ENCODE measurements at regions not wholly inside any gene's neighbourhood (a gene's known extent, or its start where the extent isn't known, plus 50 kb on each side); places are given as distances from the start of the nearest gene placed in this dataset.
"Not testable (repeated sequence)": the region's sequence is repeated elsewhere in the genome, so short reads cannot be mapped to it uniquely, and the experiment has no call there.

DNA sequence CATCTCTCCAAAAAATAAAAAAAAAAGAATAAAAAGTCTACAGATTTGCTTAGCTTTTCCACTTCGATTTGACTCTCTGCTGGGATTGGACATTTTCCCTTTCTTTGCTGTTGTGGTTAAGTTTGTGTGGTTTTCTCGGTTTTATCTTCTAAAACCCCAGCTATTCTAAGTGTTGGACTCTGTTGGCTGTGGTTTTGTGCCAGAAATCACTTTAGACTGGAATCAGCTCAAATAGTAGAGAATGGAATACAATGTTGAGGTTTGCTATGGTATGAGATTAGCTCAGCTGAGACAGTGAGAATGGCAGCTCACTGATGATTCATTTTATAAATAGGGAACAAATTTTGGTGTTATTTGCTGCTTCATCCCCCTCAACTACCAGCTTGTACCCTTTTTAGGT is 116.0 kb downstream of the BUB3 start:
- no peak for DNase-seq

DNA sequence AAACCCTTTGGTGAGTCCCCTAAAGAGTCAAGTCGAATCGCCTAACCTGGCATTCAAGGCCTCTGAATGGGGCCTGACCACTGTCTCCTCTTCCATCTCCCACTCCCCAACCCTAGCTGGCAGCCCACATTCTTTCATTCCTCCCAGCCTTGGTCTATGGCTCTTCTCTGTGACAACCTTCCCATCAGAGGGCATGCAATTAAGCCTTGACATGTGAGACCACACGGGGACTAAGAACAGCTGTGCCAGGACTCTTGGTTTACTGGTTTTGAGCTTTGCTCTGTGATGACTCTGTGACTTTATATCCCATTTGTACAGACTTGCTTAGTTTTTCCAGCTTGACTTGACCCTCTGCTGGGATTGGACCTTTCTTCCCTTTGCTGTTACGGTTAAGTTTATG is 116.6 kb downstream of the BUB3 start:
- DNase-seq = no peak

DNA sequence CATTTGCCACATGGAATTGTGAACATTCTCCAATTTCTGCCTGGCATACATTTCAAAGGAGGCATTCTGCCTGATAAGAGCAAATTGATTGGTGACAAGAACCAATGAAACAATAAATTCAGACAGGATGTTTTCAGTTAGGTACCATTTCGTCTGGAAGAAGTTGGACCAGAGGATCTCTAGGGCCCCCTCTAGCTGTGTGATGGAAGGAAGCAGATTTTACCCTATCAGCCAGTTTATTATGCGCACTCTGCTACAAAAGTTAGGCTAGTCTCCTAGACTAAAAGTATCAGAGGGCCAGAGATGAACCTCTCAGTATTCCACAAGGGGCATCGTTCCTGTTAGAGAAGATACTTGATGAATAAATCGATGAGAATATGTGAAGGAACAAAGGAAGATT is 118.0 kb downstream of the BUB3 start:
- DNase-seq = no peak

DNA sequence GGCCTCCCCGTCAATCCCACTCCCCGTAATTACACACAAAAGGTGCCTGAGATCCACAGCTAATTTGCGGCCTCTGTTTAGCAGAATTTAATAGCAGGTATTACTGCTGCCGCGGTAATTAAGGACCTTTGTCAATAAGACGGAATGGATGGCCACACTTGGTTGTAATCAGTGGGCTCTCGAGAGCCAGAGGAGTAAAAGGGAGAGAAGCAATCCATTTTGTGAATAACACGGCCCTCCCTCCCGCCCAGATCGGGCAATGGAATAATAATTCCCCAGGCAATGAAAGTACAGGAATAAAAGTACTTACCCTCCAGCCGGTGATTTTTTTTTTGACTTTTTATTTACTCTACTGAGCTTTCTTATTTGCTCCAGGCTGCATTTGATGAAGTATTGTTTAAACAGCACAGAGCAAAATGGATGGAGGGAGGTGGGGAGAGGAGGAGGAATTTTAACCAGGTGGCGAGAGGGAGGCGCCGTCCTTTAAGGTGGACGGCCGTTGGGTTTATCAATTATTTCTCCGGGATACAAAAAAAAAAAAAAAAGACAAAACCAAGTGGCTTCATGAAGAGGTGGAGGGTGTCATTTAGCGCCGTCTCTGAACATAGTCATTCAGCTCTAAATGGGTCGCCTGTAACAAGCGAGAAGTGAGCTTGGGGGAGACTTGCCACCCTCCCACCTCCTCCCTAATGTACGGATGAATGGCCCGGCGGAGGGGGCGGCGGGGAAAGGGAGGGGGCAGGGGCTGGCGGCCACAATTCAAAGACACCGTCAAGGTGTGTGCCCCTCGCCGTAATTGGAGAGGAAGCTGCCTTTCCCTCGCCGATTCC is 120.3 kb downstream of the BUB3 start:
- no peak for DNase-seq

DNA sequence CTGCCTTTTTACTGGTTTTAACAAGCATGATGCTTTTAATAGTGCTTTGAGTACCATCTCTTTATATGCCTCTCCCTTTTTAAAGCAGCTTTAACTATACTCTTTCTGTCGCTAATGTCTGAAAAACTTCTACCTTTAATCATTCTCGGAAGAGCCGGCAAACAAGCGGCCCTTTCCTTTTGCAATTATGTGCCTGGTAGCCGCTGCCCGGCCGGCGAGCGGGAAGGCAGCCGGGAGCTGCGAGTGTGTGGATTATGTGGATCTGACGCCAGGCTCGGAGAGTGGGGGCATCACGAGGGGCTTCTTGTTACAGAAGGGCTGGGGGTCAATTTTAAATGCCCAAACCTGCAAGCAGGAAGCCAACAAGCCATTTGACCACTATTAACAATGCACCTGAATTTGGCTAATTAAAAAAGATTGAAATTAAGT is 120.9 kb downstream of the BUB3 start:
- DNase-seq = peak in 1 of 56 donors; percentile 2

DNA sequence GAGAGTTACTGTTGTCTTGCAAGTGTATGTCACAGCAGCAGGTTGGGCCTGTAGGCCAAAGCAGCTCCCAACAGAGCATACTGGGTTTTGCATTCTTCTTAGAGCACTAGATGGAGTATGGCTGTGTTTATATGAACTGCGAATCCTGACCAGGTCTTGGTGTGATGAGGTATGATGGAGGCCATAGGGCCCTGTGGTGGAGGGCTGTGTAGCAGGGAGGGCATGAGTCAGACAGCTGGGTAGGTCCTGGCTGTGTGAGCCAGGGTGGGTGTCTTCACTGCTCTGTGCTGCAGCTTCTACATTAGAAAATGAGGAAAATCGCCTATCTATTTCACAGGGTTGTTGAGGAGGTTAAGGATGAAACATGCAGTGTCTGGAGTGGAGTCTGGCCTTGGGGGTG is 124.2 kb downstream of the BUB3 start:
- no peak for DNase-seq

DNA sequence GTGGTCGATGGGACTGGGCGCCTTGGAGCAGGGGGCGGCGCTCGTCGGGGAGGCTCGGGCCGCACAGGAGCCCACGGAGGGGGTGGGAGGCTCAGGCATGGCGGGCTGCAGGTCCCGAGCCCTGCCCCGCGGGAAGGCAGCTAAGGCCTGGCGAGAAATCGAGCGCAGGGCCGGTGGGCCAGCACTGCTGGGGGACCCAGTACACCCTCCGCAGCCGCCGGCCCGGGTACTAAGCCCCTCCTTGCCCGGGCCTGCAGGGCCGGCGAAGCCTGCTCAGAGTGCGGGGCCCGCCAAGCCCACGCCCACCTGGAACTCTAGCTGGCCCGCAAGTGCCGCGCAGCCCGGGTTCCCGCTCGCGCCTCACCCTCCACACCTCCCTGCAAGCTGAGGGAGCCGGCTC is 129.2 kb downstream of the BUB3 start:
- DNase-seq = not testable (repeated sequence)

DNA sequence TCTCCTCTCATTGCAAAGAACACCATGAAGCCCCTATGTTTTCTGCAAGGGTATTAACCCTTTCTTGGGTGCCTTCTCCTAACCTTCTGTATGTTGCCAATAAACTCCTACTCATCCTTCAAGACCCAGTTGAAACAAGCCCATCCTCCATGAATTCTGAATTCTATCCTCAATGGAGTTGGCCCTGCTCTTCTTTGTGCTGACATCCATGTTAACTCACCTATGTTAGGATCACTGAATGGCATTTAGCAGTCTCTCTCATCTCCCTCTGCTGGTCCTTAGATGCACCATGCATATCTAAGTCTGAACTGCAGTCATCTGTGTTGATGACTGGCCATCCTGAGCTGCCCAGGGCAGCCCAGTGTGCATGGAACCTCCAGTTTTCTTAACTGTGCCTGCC is 129.8 kb downstream of the BUB3 start:
- no peak for DNase-seq

DNA sequence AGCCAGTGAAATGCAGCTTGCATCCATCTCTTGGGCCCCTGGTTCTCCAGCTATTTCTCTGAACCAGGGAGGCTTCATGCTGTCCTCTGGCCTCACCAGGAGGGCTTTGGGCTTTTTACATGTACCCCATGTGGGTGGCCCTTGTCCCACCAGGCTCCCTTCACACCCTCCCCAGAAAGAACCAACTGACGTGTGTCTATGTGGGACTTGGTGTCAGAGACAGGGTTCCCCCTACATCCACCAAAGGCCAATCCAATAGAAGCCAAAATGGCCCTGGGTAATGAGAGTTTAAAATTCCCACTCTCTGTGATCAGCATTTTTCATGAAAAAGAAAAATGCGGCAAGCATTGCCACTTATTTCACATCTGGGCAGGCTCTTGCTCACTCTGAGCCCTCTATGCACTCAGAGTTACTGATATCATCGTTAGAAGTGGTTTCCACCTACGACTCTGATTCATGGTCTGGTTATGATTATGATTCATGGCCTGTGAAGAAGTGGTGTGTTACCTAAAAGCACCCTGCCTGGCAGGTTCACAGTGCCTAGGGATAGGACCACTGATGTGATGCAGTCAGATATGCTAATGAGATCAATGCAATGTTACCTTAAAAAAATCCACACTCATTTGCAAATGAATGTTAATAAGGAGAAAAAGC is 133.5 kb downstream of the BUB3 start:
- DNase-seq = peak in 6 of 56 donors; percentile 14 to 51 (median 26)

DNA sequence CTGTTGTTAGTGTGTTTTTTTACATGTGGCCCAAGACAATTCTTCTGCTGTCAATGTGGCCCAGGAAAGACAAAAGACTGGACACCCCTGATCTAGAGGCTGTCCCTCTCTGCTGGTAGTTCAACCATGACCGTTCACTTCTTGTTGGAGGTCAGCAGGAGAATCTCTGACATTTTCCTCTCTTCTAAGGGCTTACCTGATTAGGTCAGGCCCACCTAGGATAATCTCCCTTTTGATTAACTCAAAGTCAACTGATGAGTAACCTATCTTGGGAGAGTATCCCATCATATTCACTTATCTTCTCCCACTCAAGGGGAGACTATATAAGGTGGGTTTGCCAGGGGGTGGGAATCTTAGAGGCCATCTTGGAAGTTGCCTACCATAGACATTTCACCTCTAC is 135.2 kb downstream of the BUB3 start:
- no peak for DNase-seq

DNA sequence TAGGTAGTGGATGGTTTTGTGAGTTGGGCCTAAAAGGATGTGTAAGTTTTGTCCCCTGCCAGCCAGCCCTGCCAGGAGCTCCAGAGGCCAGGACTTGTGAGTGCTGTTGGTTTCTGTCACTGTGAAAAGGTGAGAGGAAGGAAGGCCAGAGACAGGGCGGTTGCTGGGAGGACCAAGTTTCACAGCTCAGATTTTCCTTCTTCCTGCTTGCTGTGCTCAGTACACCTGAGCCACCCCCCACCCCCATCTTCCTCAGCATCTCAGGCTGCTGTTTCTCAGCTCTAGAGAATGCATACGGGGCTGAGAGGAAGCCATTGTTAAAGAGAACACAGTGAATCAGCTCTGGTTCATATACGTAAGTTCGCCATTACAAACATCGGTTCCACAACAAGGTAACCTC is 139.9 kb downstream of the BUB3 start:
- no peak for DNase-seq

DNA sequence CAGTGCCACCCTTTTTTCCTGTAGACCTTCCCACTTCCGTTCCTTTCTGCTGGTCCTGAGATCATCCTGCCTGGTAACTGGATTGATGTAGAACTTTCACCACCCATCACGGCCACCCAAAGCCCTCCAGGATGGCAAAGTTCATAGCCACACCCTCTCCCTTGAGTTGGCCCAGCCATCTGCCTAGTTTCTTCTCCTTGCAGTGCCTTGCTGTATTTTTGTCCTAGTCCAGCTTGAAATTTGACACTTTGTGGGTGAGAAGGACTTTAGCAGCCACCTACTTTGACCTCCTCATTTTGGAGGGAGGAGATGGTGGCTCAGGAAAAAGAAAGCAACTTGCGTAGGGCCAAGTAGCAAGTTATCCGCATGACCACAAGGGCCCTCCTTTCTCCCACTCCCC is 140.7 kb downstream of the BUB3 start:
- no peak for DNase-seq

DNA sequence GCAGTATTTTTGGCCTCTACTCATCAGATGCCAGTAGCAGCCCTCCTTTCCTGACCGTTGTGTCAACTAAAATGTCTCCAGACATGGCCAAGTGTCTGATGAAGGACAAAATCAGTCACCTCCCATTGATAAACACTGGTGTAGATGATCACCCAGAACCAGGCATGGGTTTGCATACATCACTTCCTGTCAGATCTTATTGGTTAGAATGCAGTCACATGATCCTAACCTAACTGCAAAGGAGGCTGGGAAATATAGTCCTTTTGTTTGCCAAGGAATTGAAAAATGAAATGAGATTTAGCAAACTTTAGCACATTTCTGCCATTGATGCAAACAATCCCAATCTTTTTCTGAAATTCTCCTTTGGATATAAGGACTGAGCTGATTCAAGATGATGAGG is 141.4 kb downstream of the BUB3 start:
- no peak for DNase-seq

DNA sequence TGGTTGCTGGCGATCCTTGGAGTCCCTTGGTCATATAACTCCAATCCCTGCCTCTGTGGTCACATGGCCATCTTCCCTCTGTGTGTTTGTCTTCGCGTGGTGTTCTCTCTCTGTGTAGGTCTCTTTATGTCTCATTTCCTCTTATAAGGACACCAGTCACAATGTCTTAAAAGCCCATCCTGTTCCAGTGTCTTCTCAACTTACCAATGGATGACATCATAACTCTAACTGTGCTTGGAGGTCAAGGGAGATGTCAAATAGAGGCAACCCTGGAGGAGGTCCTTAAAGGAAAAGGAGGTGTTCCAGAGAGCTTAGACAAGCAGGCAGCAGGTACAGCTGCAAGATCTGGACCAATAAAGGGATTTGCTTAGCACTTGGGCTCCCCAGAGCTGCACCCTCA is 143.0 kb downstream of the BUB3 start:
- DNase-seq = no peak

DNA sequence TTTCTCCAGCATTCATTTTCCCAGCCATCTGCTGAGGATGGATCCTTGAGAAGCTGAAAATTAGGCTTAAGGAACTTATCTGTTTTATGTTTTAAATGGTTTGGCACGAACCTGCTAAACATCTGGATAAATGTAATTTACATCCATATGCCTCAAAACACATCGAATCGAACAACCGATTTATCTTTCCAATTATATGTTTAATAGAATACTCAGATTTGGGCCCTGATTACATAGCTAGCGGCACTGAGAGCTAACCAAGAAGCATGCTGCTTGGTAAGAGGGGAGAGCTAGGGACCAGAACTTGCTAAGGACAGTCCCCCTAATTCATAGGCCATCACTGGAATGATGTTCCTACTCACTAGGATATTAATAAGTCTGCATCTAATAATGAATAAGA is 144.4 kb downstream of the BUB3 start:
- DNase-seq = no peak

DNA sequence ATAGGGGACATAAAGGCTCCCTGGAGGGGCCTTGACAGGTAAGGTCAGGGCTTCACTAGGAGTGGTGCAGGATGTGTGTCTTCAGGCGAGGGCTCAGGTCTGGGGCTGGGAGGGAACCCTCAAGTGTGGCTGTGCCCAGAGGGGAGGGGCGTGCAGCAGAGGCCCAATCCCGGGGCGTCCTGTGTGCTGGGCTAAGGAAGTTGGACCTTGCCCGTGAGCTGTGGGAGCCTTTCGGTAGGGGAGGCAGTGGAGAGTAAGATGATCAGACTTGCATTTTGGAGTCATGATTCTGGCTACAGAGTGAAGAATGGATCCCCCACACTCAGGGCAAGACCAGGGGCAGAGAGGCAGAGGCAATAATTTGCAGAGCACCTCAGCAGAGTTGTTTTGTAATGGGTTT is 145.4 kb downstream of the BUB3 start:
- DNase-seq = no peak

DNA sequence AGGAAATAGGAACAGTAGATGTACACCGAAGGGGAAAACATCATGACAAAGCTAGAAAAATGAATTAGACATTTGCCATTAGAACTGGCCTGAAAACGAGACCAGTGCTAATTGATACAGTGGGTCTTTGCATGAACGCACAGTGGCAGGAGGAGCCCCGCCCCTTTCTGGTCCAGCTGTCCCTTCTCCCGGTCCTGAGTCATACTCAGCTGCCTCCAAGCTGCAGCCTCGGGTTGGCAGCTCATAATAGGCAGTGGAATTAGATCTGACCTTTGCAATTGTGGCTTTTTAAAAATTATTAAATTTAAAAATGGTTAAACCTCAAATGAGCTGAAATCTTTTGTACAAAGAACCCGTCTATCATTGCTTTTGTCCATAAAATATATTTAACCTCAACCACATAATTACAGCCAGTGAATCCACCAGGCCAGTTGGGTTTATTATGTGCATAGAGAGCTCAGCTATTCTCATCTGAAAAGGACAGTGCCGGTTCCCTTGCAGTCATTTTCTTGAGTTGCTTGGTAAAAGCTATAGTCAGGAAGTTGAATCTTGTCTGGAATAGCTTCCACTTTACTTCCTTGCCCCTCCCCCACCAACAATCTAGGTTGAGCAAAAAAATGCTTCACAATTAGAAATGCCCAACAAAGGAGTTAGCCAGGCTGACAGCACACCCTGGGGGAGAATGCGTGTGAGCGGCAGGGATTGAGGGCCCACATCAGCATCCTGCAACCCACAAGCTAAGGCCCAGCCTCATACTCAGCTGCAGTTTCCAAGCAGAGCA is 147.1 kb downstream of the BUB3 start:
- DNase-seq = peak in 52 of 56 donors; percentile 5 to 90 (median 68)

DNA sequence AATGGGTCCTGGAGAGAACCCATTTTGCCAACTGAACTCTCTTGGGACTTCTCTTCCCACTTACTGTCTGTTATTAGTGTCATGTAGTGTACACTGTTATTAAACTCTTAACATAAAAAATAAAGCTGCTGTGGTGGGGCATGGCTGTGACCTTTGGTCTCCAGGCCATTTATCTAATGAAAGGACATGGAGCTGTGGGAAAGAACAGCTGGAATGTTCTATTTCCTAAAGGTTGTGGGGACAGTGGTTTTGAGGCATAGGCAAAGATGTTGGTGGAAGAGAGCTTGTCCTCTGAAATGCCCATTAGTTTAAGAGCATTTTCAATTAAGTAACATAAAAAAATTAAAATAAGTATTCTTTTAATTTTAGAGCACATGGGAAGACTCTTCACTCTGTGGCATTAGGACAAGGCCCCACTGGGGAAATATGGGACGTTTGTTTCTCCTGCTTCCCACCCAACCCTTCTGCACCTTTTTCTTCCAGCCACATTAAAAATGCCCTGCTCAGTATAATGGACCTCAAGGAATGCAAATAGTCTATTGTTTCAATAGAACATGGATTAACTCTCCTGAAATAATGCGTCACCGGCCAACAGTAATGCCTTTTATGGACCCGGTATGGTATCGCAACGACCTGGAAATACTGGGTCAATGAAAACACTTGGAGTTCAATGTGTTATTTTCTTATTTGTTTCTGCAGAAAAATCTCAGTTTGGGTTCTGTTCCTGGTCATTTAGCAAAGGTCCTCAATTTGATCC is 149.6 kb downstream of the BUB3 start:
- DNase-seq = no peak

DNA sequence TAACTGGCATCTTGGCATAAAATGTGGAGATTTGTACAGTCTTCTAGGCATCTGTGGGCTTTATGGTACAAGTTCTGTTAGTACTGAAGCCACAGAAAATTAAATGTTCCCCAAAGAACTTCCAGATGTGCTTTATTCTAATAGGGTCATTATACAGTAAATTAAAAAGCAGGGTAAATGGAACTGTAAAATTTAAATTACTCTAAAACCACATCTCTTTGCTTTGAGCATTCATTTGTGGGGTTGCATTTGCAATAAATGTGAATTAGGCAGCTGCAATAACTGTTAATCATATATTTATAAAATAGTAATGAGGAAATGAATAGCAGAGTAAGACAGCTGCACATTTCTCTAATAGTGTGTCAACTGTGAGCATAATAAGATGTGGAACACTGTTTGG is 151.5 kb downstream of the BUB3 start:
- no peak for DNase-seq

DNA sequence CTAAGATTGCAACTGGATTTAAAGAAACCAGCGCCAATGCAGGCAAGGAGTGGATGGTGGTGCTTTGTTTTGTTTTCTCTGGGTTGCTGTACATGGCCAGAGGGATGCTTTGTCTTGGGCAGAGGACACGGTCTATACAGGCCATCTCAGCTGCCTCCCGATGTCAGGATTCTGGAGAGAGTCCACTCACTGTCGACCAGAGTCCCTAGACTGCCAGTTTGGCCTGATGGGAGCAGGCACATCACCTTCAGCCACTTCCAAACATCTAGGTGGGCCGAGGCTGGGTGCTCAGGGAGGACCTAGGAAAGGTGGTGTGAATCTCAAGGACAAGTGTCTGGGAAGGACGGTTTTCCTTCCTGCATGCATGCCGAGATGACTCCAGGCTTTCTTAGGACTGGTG is 152.1 kb downstream of the BUB3 start:
- DNase-seq = no peak

DNA sequence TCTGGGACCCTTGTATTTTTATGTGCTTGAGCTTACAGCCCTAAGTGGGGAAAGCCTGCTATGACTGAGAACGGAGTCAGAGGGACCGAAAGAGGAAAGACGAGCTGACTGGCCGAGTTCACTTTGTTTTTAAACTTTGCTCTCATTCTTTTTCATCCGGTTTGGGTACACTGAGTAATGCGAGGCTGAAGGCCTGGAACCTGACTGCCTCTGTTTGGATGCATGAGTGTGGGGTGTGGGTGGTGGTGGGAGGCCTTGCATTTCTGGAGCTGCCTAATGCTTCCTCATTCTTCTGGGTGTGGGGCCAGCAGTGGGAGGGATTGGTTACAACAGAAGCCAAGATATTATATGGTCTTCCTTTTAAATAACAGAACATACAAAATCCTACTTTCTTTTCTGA is 155.5 kb downstream of the BUB3 start:
- no peak for DNase-seq

DNA sequence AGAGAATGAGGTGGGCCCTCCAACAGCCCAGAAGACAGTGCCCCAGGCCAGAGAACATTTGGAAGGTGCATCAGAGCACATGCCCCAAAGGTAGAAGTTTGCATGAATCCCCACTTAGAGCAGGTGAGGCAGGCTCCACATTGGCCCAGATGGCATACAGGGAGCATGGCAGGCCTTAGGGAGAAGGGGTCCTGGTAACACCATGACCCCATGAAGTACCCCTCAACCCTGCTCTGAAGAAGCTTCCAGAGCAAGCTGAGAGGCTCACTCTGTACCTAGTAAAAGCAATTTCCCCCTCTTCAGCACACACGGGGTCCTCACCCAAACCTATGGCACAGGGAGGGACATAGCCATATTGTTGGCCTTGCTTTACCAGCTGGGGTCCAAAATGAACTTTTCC is 162.6 kb downstream of the BUB3 start:
- DNase-seq = no peak
